Activated CD8-positive, alpha-beta T cell treated with anti-CD3 and anti-CD28 coated beads for 36 hours (primary cell): ENCODE measurements at regions not wholly inside any gene's neighbourhood (a gene's known extent, or its start where the extent isn't known, plus 50 kb on each side); places are given as distances from the start of the nearest gene placed in this dataset.

Experiments
- ATAC-seq: fragments of 200-7000 bp; cut with Tn5 transposase; one replicate; pipeline ENCODE4 v1.10.0; 2021; ENCODE audit warnings: mild to moderate bottlenecking, moderate library complexity
- CTCF ChIA-PET: fragments of 350-600 bp; sonication (Branson Sonifier 250); formaldehyde crosslinking; loops from one replicate; lab custom pipeline; 2021; ENCODE audit warnings: antibody characterized with exemption; lab: Charles Lee
- POLR2A ChIA-PET: fragments of 350-600 bp; sonication (Branson Sonifier 250); formaldehyde crosslinking; loops from one replicate; lab custom pipeline; 2021; ENCODE audit warnings: antibody characterized with exemption; lab: Charles Lee
- DNase-seq: peaks from one replicate; pipeline ENCODE4 v3.0.0-alpha.2; 2020
- H3K27ac Mint-ChIP-seq: one replicate; pipeline ENCODE4 v1.8.0; 2021; ENCODE audit warnings: mild to moderate bottlenecking, mixed read lengths
- H3K27me3 Mint-ChIP-seq: one replicate; pipeline ENCODE4 v1.8.0; 2021; ENCODE audit warnings: mixed read lengths
- H3K36me3 Mint-ChIP-seq: one replicate; pipeline ENCODE4 v1.8.0; 2021; ENCODE audit warnings: low read depth, mixed read lengths
- H3K4me1 Mint-ChIP-seq: one replicate; pipeline ENCODE4 v1.8.0; 2021; ENCODE audit warnings: low read depth, mixed read lengths
- H3K4me3 Mint-ChIP-seq: one replicate; pipeline ENCODE4 v1.8.0; 2021; ENCODE audit warnings: mild to moderate bottlenecking, moderate library complexity, mixed read lengths
- H3K9me3 Mint-ChIP-seq: one replicate; pipeline ENCODE4 v1.8.0; 2021; ENCODE audit warnings: mixed read lengths
- intact Hi-C: fragments of 100-400 bp; cut with micrococcal nuclease; formaldehyde crosslinking; loops from one replicate; pipeline ENCODE4 v1.10.0; 2022
- TF ChIP-seq, protein P1 (sequence below): fragments of 200-600 bp; IDR thresholded peaks from one replicate; pipeline ENCODE4 v1.8.0; 2022; ENCODE audit warnings: antibody characterized with exemption, mild to moderate bottlenecking

DNA sequence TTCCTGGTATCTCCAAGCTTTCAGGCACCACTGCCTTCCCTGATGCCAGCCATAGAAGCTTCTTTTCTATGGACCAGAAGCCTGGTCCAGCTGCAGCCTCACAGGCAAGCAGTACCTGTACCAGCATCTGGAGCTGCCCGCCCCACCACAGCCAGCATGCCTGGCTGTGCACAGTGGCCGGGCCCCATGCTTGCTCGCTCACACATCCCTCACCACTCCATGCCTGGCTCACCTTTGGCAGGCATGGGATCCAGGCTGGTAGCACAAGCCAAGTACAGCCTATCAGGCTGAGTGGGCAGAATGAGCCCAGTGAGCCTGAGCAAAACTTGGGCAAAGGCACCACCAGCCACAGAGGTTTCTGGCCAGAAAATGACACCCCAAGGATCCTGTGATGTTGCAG is 93.4 kb downstream of the TPRA1 start:
- no peak overlapping the region for H3K4me3 Mint-ChIP-seq
- no peaks in the 10 kb centered on the region for H3K4me1 Mint-ChIP-seq
- peaks cover 18% of the 10 kb centered on the region for H3K27me3 Mint-ChIP-seq
- H3K27ac Mint-ChIP-seq: no peak overlapping the region
- TF ChIP-seq, protein P1, sequence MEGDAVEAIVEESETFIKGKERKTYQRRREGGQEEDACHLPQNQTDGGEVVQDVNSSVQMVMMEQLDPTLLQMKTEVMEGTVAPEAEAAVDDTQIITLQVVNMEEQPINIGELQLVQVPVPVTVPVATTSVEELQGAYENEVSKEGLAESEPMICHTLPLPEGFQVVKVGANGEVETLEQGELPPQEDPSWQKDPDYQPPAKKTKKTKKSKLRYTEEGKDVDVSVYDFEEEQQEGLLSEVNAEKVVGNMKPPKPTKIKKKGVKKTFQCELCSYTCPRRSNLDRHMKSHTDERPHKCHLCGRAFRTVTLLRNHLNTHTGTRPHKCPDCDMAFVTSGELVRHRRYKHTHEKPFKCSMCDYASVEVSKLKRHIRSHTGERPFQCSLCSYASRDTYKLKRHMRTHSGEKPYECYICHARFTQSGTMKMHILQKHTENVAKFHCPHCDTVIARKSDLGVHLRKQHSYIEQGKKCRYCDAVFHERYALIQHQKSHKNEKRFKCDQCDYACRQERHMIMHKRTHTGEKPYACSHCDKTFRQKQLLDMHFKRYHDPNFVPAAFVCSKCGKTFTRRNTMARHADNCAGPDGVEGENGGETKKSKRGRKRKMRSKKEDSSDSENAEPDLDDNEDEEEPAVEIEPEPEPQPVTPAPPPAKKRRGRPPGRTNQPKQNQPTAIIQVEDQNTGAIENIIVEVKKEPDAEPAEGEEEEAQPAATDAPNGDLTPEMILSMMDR: no peak
- ATAC-seq: no peak
- ChIA-PET CTCF (no interaction called here), POLR2A (no interaction called here)
- DNase-seq: no peak
- no peaks in the 10 kb centered on the region for H3K36me3 Mint-ChIP-seq
- intact Hi-C loops: no loop called here
- peaks cover 11% of the 10 kb centered on the region for H3K9me3 Mint-ChIP-seq

DNA sequence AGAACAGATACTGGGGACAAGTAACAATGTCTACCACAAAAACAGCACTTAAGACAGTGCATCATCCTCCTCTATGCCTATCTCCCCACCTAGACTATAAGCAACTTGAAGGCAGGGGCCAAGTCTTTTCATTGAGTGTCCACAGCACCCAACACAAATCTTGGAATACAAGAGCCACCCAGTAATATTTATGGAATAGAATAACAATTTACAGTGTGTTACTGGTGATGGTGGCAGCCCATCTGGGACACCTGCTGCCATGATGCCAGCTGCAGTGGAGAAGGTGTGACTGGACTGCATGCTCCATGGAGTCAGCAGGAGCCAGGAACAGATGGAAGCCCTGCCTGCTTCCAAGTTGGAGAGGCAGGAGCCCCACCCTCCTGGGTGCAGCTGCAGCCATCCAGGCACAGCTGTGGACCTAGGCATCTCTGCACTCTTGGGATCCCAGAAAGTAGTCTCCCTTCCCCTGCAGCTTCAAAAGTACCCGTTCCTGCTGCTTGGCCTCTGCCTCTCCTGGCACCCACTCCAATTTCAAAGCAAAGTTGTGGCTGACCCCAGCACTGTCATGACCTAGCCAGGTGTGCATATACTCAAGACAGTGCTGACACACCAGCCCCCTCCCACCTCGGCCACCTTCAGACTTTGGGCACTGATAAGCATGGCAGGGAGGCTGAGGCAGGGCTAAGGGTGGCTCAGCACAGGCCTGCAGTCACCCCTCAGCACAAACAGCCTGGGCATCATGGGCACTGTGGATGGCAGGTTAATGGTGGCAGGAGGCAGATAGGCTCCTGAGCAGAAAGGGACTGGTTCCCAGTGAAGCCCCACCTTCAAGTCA is 94.5 kb downstream of the TPRA1 start:
- ATAC-seq (no peak), DNase-seq (no peak)
- CTCF ChIA-PET: no interaction called here
- peaks cover 14% of the 10 kb centered on the region for H3K27me3 Mint-ChIP-seq
- POLR2A ChIA-PET: no interaction called here
- intact Hi-C loops: no loop called here
- H3K36me3 Mint-ChIP-seq: no peaks in the 10 kb centered on the region
- TF ChIP-seq, protein P1: no peak
- no peak overlapping the region for H3K4me3 Mint-ChIP-seq
- peaks cover 11% of the 10 kb centered on the region for H3K9me3 Mint-ChIP-seq
- H3K27ac Mint-ChIP-seq: no peak overlapping the region
- H3K4me1 Mint-ChIP-seq: no peaks in the 10 kb centered on the region

DNA sequence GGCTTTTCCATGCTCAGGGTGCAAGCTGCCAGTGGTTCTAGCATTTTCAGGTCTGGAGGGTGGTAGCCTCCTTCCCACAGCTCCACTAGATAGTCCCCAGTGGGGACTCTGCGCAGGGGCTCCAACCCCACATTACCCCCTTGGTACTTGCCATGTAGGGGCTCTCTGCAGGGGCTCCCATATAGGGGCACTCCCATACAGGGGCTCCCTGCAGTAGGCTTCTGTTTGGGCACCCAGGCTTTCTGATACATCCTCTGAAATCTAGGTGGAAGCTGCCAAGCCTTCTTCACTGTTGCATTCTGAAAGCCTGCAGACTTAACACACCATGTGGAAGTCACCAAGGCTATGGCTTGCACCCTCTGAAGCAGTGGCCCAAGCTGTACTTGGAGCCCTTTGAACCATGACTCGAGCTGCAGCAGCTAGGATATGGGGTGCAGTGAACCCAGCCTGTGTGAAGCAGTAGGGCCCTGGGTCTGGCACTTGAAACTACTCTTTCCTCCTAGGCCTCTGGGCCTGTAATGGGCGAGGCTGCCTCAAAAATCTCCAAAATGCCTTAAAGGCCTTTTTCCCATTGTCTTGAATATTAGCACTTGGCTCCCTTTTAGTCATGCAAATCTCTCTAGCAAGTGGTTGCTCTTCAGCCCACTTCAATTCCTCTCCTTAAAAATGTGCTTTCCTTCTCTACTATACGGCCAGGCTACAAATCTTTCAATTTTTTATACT is 96.4 kb downstream of the TPRA1 start:
- H3K9me3 Mint-ChIP-seq: no peaks in the 10 kb centered on the region
- H3K4me1 Mint-ChIP-seq: no peaks in the 10 kb centered on the region
- H3K4me3 Mint-ChIP-seq: no peak overlapping the region
- H3K36me3 Mint-ChIP-seq: no peaks in the 10 kb centered on the region
- intact Hi-C loops: no loop called here
- H3K27ac Mint-ChIP-seq: no peak overlapping the region
- CTCF ChIA-PET: no interaction called here
- DNase-seq (no peak), ATAC-seq (no peak)
- peaks cover 12% of the 10 kb centered on the region for H3K27me3 Mint-ChIP-seq
- POLR2A ChIA-PET: interaction anchor here (0.6 kb wide), 1 partner anchor 654 kb away, joined by 3 read pairs; no protein-coding TSS in a partner anchor
- TF ChIP-seq, protein P1: no peak

DNA sequence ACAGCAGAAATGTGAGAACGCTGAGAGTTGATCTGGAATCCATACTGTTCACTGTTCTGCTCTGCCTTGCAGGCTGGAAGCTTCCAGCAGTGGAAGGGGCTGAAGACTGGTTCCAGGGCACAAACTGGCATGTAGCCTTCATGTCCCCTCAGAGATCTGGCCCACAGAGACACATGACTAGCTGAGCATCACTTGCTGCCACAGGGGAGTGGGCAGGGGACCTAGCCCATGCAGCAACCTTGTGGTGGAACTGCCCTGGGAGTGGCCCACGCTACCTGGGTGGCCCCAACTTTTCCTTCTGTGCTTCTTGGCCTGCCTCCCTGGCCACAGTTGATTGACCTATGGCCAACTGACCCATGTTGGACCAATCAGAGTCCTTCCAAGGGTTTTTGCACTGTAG is 98.1 kb downstream of the TPRA1 start:
- intact Hi-C loops: no loop called here
- Mint-ChIP-seq H3K4me3 (no peak overlapping the region), H3K36me3 (no peaks in the 10 kb centered on the region), H3K9me3 (no peaks in the 10 kb centered on the region), H3K27ac (no peak overlapping the region), H3K27me3 (peaks cover 18% of the 10 kb centered on the region), H3K4me1 (no peaks in the 10 kb centered on the region)
- ChIA-PET POLR2A (no interaction called here), CTCF (no interaction called here)
- DNase-seq (no peak), ATAC-seq (no peak)
- TF ChIP-seq, protein P1: no peak

DNA sequence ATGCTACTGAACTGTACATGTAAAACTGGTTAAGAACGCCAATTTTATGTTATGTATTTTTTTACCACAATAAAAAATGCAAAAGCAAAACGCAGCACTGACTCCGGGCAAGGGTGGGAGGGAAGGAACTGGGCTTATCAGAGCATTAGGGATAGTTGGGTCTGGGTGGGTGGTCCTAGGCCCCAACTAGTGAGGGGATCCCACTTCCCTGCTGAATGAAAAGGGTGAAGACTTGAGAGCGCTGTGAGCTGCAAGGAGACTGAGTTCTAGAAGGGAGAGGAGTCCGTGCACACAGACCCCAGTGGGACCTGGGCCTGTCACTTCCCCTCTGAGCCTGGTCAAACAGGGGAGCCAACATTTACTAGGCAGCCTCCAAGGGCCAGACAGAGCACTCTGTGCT is 98.6 kb downstream of the TPRA1 start:
- Mint-ChIP-seq H3K27me3 (peaks cover 22% of the 10 kb centered on the region), H3K27ac (no peak overlapping the region), H3K4me3 (no peak overlapping the region), H3K4me1 (no peaks in the 10 kb centered on the region), H3K36me3 (no peaks in the 10 kb centered on the region), H3K9me3 (no peaks in the 10 kb centered on the region)
- DNase-seq (no peak), ATAC-seq (no peak)
- TF ChIP-seq, protein P1: no peak
- intact Hi-C loops: no loop called here
- CTCF ChIA-PET: no interaction called here
- POLR2A ChIA-PET: no interaction called here
